ENCODE measurements at regions not wholly inside any gene's neighbourhood (a gene's known extent, or its start where the extent isn't known, plus 50 kb on each side); places are given as distances from the start of the nearest gene placed in this dataset.
"Not testable (repeated sequence)": the region's sequence is repeated elsewhere in the genome, so short reads cannot be mapped to it uniquely, and the experiment has no call there.

GRCh38 chr3:5480190-5480589 is 292.7 kb downstream of the EDEM1 start:
- DNase-seq = no peak

DNA sequence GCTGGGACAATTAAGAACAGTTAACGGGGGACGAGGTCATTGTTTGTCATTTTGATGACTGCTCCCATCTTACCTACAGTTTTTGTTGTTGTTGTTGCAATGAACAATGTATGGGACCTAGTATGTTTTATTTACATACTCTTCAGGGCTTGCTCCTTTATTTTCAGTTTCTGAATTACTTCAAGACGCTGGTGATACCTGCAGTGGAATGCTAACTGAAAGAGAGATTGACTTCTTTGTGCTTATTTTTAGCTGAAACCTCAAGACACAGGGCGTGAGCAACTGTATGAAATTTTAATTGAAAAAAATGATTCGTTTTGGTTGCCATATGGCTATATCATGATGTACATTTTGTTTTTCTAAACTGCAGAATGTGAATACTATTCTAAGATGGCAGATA is 297.9 kb downstream of the EDEM1 start:
- DNase-seq = no peak

DNA sequence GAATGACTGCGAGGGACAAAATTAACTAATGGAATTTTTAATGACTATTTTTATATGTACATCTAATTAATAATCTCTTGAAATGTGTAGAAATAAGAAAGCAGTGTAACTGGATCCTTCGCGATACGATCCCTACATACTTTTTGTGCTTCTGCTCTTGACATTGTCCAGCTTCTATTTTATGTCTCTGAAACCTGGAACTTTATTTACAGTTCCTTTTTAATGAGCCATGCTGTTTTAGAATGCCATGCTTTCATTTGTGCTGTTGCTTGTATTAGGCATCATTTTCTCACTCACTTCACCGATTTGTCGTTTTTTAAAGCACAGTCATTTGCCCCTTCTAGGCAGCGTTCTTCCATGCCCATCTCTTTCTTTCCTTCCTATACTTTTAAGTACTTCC is 301.3 kb downstream of the EDEM1 start:
- no peak for DNase-seq

DNA sequence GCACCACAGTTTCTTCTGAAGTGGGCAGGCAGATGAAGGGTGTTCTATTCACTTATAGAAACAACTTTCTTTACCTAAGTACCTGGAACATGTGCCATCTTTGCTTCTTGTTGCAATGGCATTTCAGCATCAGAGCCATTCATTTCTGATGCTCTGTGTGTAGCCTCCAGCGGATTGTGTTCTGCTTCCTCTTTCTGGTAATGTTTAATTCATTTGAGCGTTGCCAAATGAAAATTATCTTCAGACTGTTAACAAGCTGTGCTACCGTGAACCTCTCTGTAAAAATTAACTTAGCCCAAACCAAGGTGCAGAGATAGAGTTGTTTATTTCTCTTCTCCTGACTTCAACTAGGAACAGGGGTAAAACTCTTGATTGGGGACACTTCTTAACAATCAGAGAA is 302.0 kb downstream of the EDEM1 start:
- DNase-seq = no peak

GRCh38 chr3:5494905-5495519 is 307.5 kb downstream of the EDEM1 start:
- no peak for DNase-seq

DNA sequence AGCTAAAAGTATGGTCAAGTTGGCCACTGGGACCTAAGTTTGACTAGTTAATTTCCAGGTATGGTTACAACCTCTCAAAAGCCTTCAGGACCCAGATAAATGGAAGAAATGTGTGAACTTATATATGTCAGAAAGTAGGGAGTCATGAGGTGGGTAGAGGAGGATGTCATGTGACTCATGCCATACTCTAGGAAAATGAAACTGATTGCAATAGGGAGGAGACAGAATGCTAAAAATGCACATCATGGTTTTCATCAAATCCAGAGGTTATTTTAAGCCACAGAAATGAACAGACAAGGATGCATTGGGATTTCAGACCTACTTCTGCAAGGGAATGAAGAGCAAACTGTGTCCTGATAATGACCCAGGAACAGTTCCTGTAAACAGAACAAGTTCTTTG is 310.0 kb downstream of the EDEM1 start:
- DNase-seq = no peak

DNA sequence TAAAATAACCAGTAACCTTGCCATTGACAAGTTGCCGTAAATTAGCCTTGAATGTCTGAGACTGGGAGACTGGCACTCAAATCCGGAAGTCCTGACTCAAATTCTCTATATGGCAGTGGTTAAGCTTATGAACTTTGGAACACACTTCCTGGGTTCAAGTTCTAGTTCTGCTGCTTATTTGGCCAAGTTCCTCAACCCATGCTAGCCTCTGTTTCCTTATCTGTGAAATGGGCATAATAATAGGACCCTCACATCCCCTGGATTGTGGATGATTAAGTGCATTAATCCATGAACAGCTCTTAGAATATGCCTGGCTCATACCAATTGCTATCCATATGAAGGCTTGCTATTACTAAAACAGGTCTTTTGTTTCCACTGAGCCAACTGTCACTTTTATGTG is 311.5 kb downstream of the EDEM1 start:
- DNase-seq = no peak

GRCh38 chr3:5499404-5499803 is 311.9 kb downstream of the EDEM1 start:
- no peak for DNase-seq

DNA sequence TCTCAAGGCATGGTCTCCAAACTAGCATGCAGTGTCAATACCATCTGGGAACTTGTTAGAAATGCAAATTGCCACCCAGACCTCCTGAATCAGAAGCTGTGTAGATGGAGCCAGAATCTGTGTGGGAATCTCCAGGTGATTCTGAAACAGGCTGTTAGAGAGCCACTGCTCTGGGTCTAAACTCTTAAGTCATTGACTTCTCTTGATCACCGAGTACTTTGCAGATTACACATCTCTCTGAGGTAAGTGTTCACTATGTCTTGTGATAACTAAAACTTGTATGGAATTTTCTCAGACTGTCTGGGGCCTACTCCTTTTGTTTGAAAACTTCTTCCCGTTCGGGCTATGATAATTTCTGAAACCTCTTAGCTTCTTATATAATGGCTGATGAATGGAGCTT is 315.6 kb downstream of the EDEM1 start:
- DNase-seq = no peak

DNA sequence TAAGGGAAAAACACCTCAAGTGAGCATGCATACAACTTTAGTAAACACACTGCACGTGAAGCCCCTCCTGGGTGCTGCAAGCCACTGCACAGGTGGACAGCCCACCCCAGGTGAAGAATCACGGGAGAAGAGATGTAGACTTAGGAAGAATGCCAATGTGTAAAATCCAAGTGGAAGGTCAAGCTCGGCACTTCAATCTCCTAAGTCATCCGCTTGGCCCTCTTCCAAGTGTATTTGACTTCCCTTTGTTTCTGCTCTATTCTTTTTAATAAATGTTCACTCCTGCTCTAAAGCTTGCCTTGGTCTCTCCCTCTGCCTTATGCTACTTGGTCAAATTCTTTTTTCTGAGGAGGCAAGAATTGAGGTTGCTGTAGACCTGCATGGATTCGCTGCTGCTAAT is 316.6 kb downstream of the EDEM1 start:
- no peak for DNase-seq

- no peak for DNase-seq
These were observed 317.7 kb downstream of the EDEM1 start for GRCh38 chr3:5505163-5505562.

DNA sequence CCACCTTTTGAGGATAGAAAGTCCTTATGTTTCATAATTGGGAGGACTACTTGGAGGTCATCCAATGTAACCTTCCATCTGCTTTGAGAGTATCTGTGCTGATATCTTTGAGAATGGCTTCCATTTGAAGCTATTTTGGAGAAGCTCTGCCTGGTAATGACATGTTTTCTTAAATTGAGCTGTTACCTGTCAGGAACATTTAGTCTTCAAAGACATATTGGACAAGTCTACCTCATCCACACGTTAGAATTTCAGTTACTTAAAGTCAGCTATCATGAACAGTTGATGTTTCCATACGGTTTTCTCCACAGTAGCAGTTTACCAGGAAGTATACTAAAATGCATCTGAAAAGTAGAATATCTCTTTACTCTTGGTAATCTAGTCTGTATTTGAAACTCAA is 318.5 kb downstream of the EDEM1 start:
- DNase-seq = no peak

DNA sequence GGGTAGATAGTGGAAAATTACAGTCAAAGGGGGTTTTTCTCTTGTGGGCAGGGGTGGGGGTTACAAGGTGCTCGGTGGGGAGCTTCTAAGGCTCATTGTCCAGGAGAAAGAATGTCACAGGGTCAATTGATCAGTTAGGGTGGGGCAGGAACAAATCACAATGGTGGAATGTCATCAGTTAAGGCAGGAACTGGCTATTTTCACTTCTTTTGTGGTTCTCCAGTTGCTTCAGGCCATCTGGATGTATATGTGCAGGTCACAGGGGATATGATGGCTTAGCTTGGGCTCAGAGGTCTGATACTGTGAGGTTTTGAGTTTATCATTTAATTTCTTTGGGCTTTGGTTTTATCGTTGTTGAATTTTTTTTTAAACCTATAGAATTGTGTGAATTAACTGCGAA is 321.4 kb downstream of the EDEM1 start:
- DNase-seq = not testable (repeated sequence)

DNA sequence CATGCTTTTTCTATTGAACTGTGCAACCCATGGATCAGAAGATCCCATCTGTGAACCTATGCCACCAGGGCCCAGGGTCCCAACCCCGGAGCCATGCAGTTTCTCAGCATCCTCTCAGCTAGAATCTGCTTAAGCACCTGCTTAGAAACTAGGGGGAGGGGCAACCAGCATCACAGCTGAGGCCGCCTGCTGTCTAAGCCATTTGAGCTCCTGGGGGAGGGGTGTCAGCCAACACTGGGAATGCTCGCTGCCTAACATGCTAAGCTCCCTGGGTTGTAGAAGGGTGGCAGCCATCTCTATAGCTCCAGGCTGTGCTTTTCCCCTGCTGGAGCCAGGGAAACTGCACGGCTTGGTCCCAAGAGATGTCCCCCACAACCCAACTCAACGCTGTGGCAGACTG is 322.8 kb downstream of the EDEM1 start:
- DNase-seq = no peak

GRCh38 chr3:5517921-5518320 is 330.4 kb downstream of the EDEM1 start:
- no peak for DNase-seq

- no peak for DNase-seq
These were observed 332.7 kb downstream of the EDEM1 start for GRCh38 chr3:5520237-5520636.

DNA sequence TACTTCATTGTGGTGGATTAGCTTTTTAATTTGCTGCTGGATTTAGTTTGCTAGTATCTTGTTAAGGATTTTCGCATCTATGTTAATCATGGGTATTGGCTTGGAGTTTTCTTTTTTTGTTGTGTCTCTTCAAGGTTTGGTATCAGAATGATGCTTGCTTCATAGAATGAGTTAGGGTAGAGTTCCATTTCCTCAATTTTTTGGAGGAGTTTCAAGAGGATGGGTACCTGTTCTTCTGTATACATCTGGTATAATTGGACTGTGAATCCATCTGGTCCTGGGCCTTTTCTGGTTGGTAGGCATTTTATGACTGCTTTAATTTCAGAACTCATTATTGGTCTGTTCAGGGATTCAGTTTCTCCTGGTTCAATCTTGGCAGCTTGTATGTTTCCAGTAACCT is 335.6 kb downstream of the EDEM1 start:
- DNase-seq = no peak

DNA sequence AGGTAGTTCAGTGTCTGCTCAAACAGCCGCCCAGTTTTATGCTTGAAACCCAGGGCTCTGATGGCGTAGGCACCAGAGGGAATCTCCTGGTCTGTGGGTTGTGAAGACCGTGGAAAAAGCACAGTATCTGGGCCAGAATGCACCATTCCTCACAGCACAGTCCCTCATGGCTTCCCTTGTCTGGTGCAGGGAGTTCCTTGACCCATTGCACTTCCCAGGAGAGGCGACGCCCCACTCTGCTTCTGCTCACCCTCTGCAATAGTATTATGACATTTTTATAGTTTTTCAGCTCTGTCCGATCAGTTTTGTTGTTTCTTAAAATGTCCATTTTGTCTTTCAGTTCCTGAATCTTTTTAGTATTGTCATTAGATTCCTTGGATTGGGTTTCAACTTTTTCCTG is 343.5 kb downstream of the EDEM1 start:
- DNase-seq = no peak

GRCh38 chr3:5531741-5532290 is 344.3 kb downstream of the EDEM1 start:
- DNase-seq = no peak

DNA sequence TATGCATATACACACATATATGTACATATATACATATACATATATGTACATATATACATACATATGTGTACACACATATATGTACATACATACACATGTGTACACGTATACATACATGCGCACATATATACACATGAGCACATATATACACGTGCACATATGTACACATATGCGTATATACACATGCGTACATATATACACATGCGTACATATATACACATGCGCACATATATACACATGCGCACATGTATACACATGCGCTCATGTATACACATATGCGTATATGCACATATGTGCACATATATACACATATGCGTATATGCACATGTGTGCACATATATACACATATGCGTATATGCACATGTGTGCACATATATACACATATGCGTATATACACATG is 353.0 kb downstream of the EDEM1 start:
- no peak for DNase-seq

- no peak for DNase-seq
These were observed 355.0 kb downstream of the EDEM1 start for GRCh38 chr3:5542472-5542871.

DNA sequence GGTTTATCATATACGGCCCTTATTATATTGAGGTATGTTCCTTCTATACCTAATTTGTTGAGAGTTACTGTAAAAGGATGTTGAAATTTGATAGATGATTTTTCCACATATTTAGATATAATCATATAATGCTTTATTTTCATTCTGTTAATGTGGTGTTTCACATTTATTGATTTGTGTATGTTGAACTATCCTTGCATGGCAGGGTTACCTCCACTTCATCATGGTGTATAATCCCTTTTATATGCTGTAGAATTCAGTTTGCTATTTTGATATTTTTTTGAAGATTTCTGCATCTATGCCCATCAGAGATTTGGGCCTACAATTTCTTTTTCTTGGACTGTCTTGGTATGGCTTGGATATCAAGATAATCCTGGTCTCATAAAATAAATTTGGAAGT is 355.5 kb downstream of the EDEM1 start:
- no peak for DNase-seq

DNA sequence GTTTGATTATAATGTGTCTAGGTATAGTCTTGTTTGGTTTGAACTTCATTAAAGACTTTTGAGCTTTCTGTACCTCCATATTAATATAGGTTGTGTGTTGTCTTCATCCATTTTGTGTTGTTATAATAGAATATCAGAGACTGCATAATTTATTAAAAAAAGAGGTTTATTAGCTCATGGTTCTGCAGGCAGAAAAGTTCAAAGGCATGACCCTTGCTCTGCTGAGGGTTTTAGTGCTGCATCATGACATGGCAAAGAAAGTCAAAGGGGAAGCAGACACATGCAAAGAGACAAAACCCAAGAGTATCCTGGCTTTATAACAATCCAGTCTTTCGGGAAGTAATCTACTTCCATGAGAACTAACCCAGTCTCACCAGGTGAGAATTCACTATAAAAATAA is 358.2 kb downstream of the EDEM1 start:
- no peak for DNase-seq

DNA sequence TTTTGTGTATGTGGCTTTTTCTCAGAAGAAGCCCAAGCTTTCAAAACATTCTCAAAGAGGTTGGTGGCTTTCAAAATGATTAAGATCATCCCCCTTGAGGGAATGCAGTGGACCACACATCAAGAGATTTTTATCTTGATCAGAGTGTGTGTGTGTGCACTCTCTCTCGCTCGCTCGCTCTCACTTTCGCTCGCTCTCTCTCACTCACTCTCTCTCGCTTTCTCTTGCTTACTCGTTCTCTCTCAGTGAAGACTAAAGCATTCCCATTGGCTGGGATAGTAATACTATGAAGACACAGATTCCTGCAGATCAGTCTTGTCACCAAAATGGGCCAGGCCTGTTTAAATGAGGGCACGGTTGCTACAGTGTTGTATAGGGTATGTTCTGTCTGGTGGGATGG is 365.7 kb downstream of the EDEM1 start:
- no peak for DNase-seq

GRCh38 chr3:5554245-5554747 is 366.8 kb downstream of the EDEM1 start:
- no peak for DNase-seq
